ENCODE measurements at regions not wholly inside any gene's neighbourhood (a gene's known extent, or its start where the extent isn't known, plus 50 kb on each side); places are given as distances from the start of the nearest gene placed in this dataset.
"Not testable (repeated sequence)": the region's sequence is repeated elsewhere in the genome, so short reads cannot be mapped to it uniquely, and the experiment has no call there.

DNA sequence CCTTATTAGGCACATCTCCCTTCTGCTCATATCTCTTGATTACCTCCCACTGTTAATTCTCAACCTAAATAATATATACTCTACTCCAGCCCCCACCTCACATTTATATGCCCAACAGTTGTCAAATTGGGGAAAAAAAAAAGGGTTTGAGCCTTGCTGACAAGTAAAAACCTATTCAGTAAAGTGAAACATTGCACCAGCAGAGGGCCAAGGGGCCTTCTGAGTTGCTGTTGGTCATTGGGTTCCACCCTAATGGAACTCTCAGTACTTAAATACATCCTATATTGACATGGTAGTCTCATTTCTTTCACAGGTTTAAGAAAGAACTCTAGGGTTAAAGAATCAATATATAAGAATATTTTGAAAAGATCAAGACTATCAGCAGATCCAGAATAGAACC is 362.2 kb downstream of the SMARCA1 start:
- DNase-seq (ENCODE audit: low spot score): no peak

DNA sequence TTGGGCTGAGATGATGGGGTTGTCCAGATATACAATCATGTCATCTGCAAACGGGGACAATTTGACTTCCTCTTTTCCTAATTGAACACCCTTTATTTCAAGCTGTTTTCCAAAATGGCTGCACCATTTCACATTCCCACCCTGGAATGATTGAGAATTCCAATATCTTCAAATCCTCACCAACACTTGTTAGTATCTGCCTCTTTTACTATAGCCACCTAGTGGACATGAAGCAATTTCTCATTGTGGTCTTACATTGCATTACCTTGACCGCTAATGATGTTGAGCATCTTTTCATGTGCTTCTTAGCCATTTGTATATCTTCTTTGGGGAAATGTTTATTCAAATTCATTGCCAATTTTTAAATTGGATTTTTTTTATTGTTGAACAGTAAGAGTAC is 364.8 kb downstream of the SMARCA1 start:
- DNase-seq (ENCODE audit: low spot score): no peak

DNA sequence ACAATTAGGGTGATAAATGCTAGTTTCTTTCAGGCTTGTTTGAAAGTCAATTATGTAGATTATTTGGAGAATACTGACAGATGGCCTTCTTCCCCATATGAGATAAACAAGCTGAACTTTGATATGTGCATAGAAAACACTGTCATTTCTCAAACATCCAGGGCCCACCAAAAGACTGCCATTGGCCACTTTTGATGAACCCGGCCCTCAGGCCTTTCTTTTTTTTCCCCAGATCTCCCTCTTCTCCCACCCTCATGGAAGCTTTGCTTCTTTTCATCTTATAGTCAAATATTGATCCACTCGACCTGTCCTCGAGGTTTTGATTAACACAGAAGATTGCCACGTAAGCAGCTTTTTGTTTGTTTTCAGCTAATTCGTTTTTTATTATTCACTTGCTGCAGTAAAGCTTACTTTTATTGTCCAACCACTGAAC is 377.4 kb downstream of the SMARCA1 start:
- no peak for DNase-seq (ENCODE audit: low spot score)

DNA sequence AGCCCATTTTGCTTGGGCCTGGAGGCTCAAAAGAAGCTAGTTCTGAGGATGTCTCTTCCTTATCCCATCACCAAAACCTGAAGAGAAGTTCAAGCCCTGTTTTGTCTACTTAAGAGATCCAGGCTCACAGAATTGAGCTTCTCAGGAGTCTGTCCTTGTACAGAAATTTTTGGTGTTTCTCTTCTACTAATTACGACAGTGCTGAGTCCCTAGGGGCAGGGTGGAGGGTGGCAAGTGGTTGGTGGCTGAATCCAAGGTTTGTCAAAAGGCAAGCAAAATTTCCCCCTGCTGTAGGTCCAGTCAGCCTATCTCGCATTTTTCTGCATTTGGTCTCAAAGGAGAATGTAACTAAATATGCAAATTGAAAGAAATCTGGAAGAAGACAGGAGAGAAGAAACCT is 377.9 kb downstream of the SMARCA1 start:
- no peak for DNase-seq (ENCODE audit: low spot score)

DNA sequence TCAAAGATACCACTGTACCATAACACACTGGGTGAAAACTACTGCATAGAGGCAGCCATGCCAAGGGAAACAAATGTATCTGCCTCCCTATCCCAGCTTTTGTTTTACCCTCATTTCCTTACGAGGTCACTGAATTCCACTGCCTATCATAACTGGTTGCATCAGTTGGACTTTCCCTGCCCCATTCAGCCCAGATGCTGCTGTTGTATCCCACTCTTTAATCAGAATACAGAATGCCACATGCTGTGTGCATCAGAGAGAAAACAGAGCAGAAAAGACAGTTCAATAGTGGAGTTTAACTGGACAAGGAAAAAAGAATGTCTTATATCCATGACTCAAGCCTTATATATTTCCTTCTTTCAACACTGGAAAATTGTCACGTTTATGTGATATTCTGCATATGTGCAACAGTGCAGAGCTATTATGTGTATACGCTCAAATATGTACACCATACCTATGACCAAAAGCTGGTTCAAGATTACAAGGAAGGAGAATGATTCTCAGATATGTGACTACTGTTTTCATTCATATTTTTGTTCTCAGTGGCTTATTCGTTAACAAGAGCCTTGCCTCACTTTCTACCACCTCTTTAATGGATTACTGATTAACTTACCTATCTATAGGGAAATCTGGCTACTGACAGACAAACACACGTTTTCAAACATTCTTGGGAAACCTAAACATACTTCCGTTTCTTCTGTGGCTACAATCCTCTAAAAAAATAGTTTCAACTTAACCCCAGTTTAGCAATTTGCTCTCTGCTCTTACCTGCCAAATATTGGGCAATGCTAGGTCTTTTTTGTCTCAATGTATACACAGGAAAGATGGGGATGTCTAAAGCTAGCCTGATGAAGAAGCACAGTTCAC is 378.9 kb downstream of the SMARCA1 start:
- no peak for DNase-seq (ENCODE audit: low spot score)

DNA sequence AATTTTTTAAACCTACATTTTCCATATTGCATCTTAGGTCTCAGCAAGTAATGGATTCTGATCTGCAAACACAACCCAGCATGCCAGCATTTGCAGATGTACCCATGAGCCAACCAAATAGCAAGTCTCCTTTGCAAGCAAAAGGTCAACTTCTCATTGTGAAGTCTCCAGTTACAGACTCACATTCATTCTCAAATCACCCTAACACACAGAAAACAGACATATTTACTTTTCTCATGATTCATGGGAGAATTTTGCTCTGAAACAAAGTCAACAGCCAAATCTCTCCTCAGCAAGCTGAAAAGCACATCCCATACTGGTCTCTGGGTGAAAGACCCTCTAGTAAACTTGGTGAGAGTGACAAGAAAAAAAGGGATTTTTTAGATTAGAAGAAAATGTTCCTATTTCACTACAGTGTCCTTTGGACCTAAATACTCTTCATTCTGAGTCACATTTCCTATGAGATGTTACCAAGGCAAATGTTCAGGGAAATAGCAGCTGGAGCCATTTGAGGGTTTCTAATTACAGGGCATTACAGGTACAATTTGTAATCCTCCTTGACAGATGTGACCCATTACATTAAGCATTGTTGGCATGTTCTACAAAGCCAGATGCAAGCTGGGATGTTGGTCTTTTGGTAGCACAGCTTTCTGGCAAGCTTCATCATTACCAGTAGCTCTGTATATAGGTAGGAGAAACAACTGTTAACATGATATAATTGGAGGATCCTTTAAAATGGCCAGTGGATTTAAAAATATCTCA is 383.3 kb downstream of the SMARCA1 start:
- DNase-seq (ENCODE audit: low spot score): no peak

DNA sequence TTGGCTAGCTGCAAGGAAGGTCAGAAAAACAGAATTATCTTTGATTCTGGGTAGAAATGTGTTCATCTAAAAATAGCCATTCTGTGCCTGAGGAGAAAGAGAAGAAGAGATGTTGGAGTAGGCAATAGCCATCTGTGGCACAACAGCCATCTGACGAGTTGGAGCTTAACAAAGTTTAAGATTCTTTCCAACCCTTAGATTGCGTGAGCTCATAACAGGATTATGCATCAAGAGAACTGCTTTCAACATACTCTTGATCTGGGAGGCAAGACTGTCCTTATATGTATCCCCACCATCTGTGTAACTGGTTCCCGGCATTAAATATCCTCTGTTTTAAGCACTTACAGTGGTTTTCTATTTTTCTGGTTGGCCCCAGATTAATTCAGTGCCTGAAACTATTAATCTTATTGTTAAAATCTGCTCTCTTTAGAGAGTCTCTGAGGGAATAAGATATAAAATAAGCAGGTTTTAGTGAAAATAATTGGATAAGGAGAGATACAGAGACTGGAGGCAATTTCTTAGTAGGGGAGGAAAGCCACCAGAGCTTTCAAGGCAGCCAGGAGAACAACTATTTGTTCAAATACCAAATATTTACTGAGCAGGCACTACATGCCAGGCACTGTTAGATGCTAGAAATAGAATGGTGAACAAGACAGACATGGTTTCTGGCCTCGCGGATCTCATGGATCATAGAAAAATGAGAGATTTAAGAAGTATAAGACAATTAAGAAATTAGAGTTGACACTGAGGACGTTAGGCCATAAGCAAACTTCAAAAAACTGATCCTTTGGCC is 398.0 kb downstream of the SMARCA1 start:
- DNase-seq (ENCODE audit: low spot score): no peak

DNA sequence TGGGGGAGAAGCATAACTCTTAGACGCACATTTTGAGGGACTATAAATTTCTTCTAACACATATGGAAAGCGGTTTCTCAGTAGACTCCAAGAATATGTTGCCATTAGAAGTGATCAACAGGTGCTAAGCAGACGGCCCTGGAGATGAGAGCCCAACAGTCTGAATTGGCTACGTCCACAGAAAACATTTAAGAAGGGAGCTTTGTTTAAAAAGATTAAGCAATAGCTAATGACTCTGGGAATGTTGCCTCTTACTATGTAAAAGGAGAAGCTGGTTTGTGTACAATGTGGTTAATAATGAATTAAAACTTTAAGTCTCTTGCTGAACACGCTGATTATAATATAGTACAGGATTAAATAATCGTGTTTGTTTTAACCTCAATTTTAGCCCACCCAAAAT is 399.5 kb downstream of the SMARCA1 start:
- no peak for DNase-seq (ENCODE audit: low spot score)

DNA sequence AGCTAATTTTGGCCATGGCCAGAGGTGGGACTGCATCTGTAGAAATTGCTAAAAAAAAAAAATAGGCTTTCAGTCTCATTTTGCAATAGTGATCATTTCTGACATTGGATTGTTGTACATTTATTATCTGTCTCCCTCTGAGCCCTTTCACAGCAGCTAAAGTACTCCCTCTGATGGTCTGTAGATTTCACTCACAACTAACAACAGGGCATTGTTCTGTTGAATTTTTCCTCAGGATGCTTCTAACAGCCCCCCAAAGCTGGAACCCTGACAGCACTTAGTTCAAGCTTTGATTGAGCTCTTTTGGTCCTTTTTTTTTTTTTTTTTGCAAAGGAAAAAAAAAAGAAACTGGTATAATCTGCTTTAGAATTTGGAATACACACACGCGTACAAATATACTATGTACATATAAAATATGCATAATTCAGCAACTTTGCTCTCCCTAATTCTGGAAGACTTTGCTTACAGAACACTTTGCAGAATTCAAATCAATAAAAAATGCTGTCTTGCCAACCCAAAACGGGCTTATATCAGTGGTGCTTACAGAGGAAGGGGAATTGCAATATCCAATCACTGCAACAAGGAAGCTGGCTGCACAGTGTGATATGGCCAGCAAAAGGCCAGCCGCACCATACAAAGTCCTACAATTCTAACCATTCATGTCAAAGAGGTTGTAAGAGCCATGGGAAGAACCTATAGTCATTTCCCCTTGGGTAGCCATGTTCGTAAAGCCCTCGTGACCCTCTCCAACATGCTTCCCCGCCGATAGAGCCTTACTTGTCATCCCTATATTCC is 406.4 kb downstream of the SMARCA1 start:
- DNase-seq (ENCODE audit: low spot score): no peak

DNA sequence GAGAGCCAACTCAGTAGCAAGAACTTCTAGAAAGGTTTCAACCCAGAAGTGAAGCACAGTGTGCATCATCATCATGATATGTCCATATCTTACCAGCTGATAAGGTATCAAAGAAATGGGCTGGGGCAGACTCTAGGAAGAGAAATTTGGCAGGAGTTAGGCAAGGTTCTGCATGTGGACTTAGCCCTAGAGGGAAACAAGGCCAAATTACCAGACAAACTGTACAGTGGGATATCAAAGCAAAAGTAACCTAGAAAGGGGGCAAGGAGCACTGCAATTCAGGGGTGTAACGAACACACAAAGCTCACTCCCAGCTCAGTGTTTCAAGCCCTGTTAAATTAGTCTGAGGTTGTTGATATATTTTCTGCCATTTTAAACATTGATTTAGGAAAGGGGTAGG is 407.4 kb downstream of the SMARCA1 start:
- no peak for DNase-seq (ENCODE audit: low spot score)

DNA sequence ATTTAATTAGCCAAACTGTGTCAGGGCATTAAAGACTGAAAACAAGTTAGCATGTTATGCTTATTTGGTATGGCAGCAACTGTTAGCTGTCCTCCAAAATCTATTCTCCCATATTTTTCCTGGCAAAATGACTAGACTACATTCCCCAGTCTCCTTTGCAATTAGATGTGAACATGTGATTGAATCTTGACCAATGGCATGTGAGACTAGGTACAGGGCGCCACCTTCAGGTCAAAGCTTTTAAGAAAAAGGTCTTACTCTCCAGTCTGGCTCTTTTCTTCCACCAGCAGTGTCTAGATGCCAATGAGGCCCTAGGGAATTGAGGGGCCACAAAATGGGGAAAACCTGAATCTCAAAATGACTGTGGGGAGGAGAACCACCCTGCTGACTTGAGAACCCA is 408.2 kb downstream of the SMARCA1 start:
- peak; percentile 43 for DNase-seq (ENCODE audit: low spot score)

DNA sequence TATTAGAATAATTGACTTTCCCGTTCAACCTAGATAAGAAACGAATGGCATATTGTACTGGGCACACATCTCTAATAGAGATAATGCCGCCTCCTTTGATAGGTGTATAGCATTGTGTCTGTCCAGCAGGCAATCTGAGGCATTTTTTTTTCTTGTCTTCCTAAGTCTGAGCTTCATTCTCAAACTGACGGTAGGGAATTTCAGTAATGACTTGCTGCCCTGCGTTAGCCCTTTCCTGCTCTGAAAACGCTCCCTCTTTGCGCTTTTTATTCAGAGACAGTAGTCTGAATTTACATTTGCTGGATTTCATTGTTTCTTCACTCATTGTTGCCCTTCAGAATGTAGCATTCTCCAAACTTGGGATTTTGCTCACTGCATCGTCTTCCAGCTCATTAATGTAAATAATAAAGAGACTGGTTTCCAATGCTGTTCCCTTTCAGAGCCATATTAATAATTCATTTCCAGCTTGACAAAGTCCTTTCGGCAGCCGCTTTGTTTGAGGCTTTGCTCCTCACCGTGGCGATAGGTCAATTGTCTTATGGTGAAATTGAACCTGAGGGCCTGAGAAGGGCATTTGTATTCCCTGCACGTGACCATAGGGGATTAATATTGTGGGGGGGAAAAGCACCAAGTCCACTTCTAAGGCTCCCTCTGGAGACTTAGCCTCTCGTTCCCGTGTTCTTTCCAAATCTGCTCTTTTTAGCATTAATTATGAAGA is 412.1 kb downstream of the SMARCA1 start:
- DNase-seq (ENCODE audit: low spot score): no peak

DNA sequence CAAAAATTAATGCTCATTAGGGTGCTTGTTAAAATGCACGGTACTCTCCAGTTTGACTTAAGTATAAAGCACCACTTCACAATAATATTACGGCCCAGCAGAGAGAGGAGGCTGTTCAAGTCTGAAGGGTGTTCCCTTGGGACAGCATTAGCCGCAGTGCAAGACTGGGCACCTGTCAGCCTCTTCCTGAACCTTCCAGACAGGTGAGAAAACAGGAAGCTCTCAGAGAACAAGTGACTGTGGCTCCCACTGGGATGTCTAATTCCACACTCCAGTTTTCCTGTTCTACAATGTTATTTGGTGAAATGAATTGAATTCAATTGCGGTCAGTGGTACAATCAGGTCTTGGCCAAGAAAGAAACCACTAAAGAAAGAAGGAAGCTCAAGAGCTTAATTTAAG is 414.4 kb downstream of the SMARCA1 start:
- DNase-seq (ENCODE audit: low spot score): no peak

DNA sequence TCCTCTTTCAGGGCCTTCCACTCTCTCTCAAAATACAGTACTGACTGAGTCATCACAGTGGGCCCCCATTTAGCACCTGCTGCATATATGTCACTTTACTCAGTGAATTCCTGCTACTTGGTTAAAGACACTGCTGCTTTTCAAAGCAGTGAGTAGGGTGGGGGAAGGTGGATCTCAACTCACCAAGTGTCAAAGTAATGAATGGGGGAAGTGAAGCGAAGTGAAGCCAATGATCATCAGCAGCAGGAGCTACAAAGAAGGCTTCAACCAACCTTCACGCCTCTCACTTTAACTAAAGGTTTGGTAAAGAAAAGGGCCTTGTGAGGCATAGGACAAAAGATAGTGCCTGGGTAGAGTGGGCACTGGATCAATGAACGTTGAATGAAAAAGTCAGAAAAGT is 424.1 kb downstream of the SMARCA1 start:
- DNase-seq (ENCODE audit: low spot score): no peak

DNA sequence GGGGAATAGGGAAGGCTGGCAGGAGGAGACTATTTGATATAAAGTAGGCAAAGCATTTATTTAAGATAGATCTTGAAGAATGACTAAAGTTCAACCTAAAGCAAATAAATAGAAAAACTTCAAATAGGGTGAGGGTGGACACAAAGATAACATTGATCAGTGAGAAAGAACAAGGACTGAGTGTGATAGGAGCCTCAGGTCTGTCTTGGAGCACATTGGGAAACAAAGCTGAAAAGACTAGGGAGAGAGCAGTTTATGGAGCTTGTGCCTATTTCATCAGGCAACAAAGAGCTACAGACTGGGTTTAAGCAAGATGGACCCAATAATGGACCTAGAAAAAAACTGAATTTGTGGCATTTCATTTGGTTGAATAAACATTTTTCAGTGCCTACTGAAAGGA is 425.6 kb downstream of the SMARCA1 start:
- no peak for DNase-seq (ENCODE audit: low spot score)

DNA sequence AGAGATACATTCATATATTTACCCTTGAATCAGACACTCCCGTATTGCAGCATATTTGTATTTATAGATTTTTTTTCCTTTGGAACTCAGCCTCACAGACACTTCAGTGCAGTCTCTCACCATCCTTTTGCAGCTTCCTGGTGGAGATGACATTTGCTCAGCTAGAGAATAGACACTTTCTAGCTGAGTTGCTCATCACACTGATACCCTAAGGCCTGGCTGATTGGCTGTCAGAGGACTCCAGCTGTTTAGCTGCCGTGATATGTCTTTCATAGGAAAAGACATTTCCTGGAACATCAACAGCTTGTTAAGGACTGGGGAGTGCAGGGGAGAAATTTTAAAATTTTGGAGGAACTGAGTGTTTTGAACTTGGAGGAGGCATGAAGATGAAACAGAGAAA is 429.6 kb downstream of the SMARCA1 start:
- no peak for DNase-seq (ENCODE audit: low spot score)

DNA sequence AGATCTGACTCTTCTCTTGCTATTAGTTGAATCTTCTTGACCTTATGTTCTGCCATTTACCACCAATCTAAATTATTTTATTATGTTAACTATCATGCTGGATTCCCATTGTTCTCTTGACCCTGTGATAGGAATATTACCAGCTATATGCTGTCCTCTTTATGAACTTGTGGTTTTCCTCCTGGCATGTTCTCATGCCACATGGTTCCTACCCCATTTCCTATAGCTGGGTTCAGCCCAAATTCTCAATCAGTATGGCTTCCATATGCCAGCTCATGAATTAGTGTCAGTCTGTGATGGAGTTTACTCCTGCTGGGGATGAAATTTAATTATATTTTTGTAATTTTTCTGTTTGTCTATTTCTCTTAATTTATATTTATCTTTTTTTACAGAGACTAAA is 430.5 kb downstream of the SMARCA1 start:
- no peak for DNase-seq (ENCODE audit: low spot score)

DNA sequence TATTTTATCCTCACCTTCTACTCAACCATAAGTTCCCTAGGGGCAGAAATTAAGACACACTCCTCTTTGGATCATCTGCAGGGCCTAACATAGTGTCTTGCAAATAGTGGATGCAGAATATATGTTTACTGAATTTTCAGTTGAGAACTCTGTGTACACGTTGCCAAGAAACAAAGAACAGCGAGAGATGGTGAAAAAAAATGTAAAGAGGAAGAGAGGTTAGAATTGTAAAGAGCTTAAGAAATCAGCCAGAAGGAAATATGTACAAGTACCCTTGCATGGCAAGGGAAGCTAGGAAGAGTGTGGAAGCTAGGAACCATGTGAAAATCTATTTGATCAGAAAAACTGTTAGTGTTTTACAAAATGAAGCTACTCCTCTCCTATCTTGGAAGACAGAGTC is 431.0 kb downstream of the SMARCA1 start:
- DNase-seq (ENCODE audit: low spot score): no peak

DNA sequence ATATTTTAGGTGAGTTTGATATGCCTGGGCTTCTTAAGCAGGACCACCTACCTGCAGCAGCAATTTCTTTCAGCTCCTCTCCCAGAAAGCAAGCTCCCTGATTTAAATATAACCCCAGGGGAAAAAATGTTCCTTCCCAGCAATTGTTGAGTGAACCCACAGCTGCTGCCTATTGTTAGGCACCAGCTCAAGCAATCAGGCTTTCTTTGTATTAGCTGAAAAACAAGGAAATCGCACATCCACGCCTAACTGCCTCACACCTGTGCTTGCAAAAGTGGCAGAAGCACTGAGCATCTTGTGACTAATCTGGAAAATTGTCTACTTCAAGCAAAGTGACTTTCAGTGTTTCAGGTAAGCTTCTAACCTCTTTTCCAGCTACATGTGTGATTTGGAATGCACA is 432.2 kb downstream of the SMARCA1 start:
- DNase-seq (ENCODE audit: low spot score): no peak

DNA sequence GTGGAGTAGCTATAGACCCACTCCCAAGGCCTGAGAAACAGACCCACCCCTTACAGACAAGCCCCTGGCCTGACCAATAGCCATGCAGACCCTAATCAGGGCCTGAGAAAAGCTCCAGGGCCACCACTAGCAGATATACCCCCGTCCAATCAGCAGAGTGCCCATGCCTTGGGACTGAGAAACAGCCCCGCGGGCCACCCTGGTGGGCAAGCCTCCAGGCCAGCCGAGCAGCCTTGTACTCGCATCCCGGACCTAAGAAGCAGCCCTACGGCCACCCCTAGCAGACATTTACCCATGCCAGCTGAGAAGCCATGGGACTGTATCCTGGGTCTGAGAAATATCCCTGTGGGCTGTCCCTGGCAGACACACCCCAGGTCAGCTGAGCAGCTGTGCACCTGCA is 436.5 kb downstream of the SMARCA1 start:
- no peak for DNase-seq (ENCODE audit: low spot score)

DNA sequence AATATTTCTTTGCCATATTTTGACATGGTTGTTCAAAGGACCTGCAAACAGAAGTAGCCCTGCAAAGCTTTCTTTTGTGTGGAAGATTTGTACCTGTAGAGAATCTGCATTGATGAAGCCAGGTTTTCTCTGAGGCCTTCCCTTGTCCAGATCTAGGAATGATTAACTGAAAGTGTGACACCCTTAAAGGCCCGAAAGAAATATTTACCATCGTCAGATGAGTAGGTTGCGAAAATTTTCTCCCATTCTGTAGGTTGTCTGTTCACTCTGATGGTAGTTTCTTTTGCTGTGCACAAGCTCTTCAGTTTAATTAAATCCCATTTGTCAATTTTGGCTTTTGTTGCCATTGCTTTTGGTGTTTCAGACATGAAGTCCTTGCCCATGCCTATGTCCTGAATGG is 439.0 kb downstream of the SMARCA1 start:
- not testable (repeated sequence) for DNase-seq (ENCODE audit: low spot score)
